Mesodermal cell (in vitro differentiated cells): ENCODE measurements at regions not wholly inside any gene's neighbourhood (a gene's known extent, or its start where the extent isn't known, plus 50 kb on each side); places are given as distances from the start of the nearest gene placed in this dataset.

Source experiments
- H3K27ac ChIP-seq: 2 replicates; pipeline ENCODE4 v1.7.0; 2013; ENCODE audit warnings: mild to moderate bottlenecking, low read depth, low read length, moderate library complexity; ENCODE audit not compliant: severe bottlenecking
- H3K36me3 ChIP-seq: 2 replicates; pipeline ENCODE4 v1.7.1; 2013; ENCODE audit warnings: mild to moderate bottlenecking, low read length, moderate library complexity; ENCODE audit not compliant: control insufficient read depth, insufficient read depth
- H3K4me1 ChIP-seq: one replicate; pipeline ENCODE4 v1.7.1; 2013; ENCODE audit warnings: mild to moderate bottlenecking, low read length; ENCODE audit not compliant: insufficient read depth, control insufficient read depth, poor library complexity, severe bottlenecking
- H3K4me3 ChIP-seq: 2 replicates; pipeline ENCODE4 v1.7.0; 2013; ENCODE audit warnings: low read length, control low read depth, mild to moderate bottlenecking; ENCODE audit not compliant: insufficient read depth, poor library complexity, severe bottlenecking; ENCODE audit errors: extremely low read depth
- H3K9me3 ChIP-seq: 2 replicates; pipeline ENCODE4 v1.7.1; 2013; ENCODE audit warnings: mild to moderate bottlenecking, low read length, moderate library complexity; ENCODE audit not compliant: control insufficient read depth
- WGBS, 2 experiments: methylation state at CpG; one replicate each; pipeline ENCODE4 v1.1.5; 2013; ENCODE audit warnings: missing lambda C conversion rate in 2 of 2; ENCODE audit not compliant: insufficient coverage in 2 of 2; 5-methylcytosine and 5-hydroxymethylcytosine counted together

GRCh38 chr9:86408121-86408520 lies 53.9 kb upstream of the TUT7 start:
- H3K4me1 ChIP-seq, result peaks cover 21% of the 10 kb centered on the region
- no peaks in the 10 kb centered on the region for H3K36me3 ChIP-seq
- H3K4me3 ChIP-seq, result no peak overlapping the region
- H3K9me3 ChIP-seq, result no peaks in the 10 kb centered on the region
- 100% methylated on average over 1 of the region's 1 CpG; no CpG with 5 or more reads in 1 of the 2 experiments for WGBS, 2 experiments
- no peak overlapping the region for H3K27ac ChIP-seq

GRCh38 chr9:86407022-86407421 lies 52.8 kb upstream of the TUT7 start:
- peaks cover 21% of the 10 kb centered on the region for H3K4me1 ChIP-seq
- no peak overlapping the region for H3K4me3 ChIP-seq
- whole genome bisulfite sequencing, 2 experiments, result 90 to 93% methylated on average over 2 of the region's 3 CpGs
- no peak overlapping the region for H3K27ac ChIP-seq
- no peaks in the 10 kb centered on the region for H3K36me3 ChIP-seq
- no peaks in the 10 kb centered on the region for H3K9me3 ChIP-seq

GRCh38 chr9:86406366-86406765 lies 52.2 kb upstream of the TUT7 start:
- H3K4me1 ChIP-seq, result peaks cover 21% of the 10 kb centered on the region
- 79 to 84% methylated on average over 4 of the region's 4 CpGs for WGBS, 2 experiments
- H3K9me3 ChIP-seq, result no peaks in the 10 kb centered on the region
- H3K36me3 ChIP-seq, result no peaks in the 10 kb centered on the region
- peak overlapping the region; percentile 82 for H3K27ac ChIP-seq
- H3K4me3 ChIP-seq, result no peak overlapping the region

GRCh38 chr9:86405926-86406325 lies 51.7 kb upstream of the TUT7 start:
- peaks cover 21% of the 10 kb centered on the region for H3K4me1 ChIP-seq
- peak overlapping the region; percentile 82 for H3K27ac ChIP-seq
- no peaks in the 10 kb centered on the region for H3K36me3 ChIP-seq
- H3K9me3 ChIP-seq, result no peaks in the 10 kb centered on the region
- H3K4me3 ChIP-seq, result no peak overlapping the region
- WGBS, 2 experiments, result 29 to 51% methylated on average over 2 to 3 of the region's 4 CpGs

GRCh38 chr9:86405086-86405491 lies 50.9 kb upstream of the TUT7 start:
- no peak overlapping the region for H3K4me3 ChIP-seq
- WGBS, 2 experiments, result 100% methylated on average over 1 of the region's 2 CpGs; no CpG with 5 or more reads in 1 of the 2 experiments
- no peaks in the 10 kb centered on the region for H3K9me3 ChIP-seq
- H3K27ac ChIP-seq, result no peak overlapping the region
- peaks cover 21% of the 10 kb centered on the region for H3K4me1 ChIP-seq
- H3K36me3 ChIP-seq, result no peaks in the 10 kb centered on the region
